HL-60 (cell line): ENCODE measurements at regions not wholly inside any gene's neighbourhood (a gene's known extent, or its start where the extent isn't known, plus 50 kb on each side); places are given as distances from the start of the nearest gene placed in this dataset.

Experiments
- GABPA ChIP-seq: IDR thresholded peaks from 2 replicates; pipeline ENCODE4 v1.6.1; 2012; ENCODE audit warnings: low read depth
- TF ChIP-seq, protein P1 (sequence below): IDR thresholded peaks from one replicate; pipeline ENCODE4 v1.5.1; 2011; ENCODE audit warnings: low read length, control low read depth, inconsistent platforms; ENCODE audit not compliant: insufficient read depth

DNA sequence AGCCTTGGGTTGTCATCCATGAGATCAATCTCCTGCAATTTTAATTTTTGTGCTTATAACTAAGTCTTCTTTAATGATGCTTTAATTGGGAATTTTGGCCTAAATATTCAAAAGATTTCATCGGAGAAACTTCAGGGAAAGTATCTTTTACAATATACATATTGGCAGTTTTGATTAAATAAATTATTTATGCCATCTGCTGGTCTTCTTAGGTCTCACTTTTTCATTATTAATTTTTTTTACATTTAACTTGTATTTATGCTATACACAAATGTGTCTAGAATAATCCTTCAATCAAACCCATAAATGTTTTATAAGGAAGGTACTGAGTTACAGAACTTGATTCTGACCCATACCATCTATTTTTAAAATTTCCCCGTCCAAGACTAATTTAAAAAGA lies 95.1 kb upstream of the XPO1 start:
- TF ChIP-seq, protein P1, sequence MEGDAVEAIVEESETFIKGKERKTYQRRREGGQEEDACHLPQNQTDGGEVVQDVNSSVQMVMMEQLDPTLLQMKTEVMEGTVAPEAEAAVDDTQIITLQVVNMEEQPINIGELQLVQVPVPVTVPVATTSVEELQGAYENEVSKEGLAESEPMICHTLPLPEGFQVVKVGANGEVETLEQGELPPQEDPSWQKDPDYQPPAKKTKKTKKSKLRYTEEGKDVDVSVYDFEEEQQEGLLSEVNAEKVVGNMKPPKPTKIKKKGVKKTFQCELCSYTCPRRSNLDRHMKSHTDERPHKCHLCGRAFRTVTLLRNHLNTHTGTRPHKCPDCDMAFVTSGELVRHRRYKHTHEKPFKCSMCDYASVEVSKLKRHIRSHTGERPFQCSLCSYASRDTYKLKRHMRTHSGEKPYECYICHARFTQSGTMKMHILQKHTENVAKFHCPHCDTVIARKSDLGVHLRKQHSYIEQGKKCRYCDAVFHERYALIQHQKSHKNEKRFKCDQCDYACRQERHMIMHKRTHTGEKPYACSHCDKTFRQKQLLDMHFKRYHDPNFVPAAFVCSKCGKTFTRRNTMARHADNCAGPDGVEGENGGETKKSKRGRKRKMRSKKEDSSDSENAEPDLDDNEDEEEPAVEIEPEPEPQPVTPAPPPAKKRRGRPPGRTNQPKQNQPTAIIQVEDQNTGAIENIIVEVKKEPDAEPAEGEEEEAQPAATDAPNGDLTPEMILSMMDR, result no peak
- no peak for TF ChIP-seq GABPA
